Thymus (tissue), 11 donors: ENCODE measurements at regions not wholly inside any gene's neighbourhood (a gene's known extent, or its start where the extent isn't known, plus 50 kb on each side); places are given as distances from the start of the nearest gene placed in this dataset.

Source experiments
- DNase-seq, 9 donors: peaks; one replicate each; pipeline ENCODE4 v3.0.0-alpha.2; 2013; ENCODE audit warnings: low spot score in 9 of 9, low read depth in 6 of 9, missing footprints in 1 of 9
- H3K27ac ChIP-seq, 2 donors: one replicate each; pipeline ENCODE4 v1.5.1; 2013; ENCODE audit warnings: control low read depth in 1 of 2, low read depth in 1 of 2, low read length in 1 of 2, mild to moderate bottlenecking in 1 of 2, moderate library complexity in 1 of 2
- H3K27me3 ChIP-seq, 2 donors: one replicate each; pipeline ENCODE4 v1.5.1; 2013; ENCODE audit warnings: low read length in 1 of 2; ENCODE audit not compliant: control insufficient read depth in 2 of 2, insufficient read depth in 1 of 2
- H3K36me3 ChIP-seq, 2 donors: one replicate each; pipeline ENCODE4 v1.5.1; 2013; ENCODE audit warnings: low read length in 1 of 2, mild to moderate bottlenecking in 1 of 2, moderate library complexity in 1 of 2; ENCODE audit not compliant: control insufficient read depth in 2 of 2, insufficient read depth in 2 of 2
- H3K4me1 ChIP-seq, 2 donors: one replicate each; pipeline ENCODE4 v1.5.1; 2013; ENCODE audit warnings: low read length in 2 of 2; ENCODE audit not compliant: control insufficient read depth in 2 of 2, insufficient read depth in 2 of 2
- H3K4me3 ChIP-seq, 2 donors: one replicate each; pipeline ENCODE4 v1.5.1; 2013; ENCODE audit warnings: low read length in 2 of 2, control low read depth in 1 of 2, mild to moderate bottlenecking in 1 of 2
- H3K9me3 ChIP-seq, 2 donors: one replicate each; pipeline ENCODE4 v1.5.1; 2013; ENCODE audit warnings: low read length in 1 of 2, mild to moderate bottlenecking in 1 of 2; ENCODE audit not compliant: control insufficient read depth in 2 of 2, insufficient read depth in 1 of 2
- WGBS: extraction: QIAGEN DNeasy Blood & Tissue Kit; methylation state at CpG from one replicate; pipeline ENCODE4 v1.1.7; 2013; 5-methylcytosine and 5-hydroxymethylcytosine counted together
- donor health status: healthy.

GRCh38 chr6:134508862-134509498 lies 191.1 kb upstream of the SGK1 start:
- Histone ChIP-seq H3K4me3 (no peak overlapping the region), H3K27ac (no peak overlapping the region), H3K27me3 (no peaks in the 10 kb centered on the region), H3K4me1 (no peaks in the 10 kb centered on the region), H3K9me3 (no peaks in the 10 kb centered on the region), H3K36me3 (no peaks in the 10 kb centered on the region)
- 98% methylated on average over 7 of the region's 7 CpGs for WGBS
- no peak for DNase-seq

GRCh38 chr6:134506162-134506561 lies 188.2 kb upstream of the SGK1 start:
- Histone ChIP-seq H3K4me3 (no peak overlapping the region), H3K27ac (no peak overlapping the region), H3K9me3 (peaks cover 0 to 2% of the 10 kb centered on the region in 2 donors), H3K36me3 (no peaks in the 10 kb centered on the region), H3K4me1 (peaks cover 0 to 7% of the 10 kb centered on the region in 2 donors), H3K27me3 (no peaks in the 10 kb centered on the region)
- 97% methylated on average over 4 of the region's 4 CpGs for WGBS
- no peak for DNase-seq

GRCh38 chr6:134503585-134504281 lies 185.8 kb upstream of the SGK1 start:
- H3K4me1 ChIP-seq, result peaks cover 0 to 7% of the 10 kb centered on the region in 2 donors
- H3K27ac ChIP-seq, result no peak overlapping the region
- no peaks in the 10 kb centered on the region for H3K36me3 ChIP-seq
- 96% methylated on average over 7 of the region's 7 CpGs for WGBS
- no peaks in the 10 kb centered on the region for H3K27me3 ChIP-seq
- no peak for DNase-seq
- peaks cover 0 to 2% of the 10 kb centered on the region in 2 donors for H3K9me3 ChIP-seq
- no peak overlapping the region for H3K4me3 ChIP-seq

DNA sequence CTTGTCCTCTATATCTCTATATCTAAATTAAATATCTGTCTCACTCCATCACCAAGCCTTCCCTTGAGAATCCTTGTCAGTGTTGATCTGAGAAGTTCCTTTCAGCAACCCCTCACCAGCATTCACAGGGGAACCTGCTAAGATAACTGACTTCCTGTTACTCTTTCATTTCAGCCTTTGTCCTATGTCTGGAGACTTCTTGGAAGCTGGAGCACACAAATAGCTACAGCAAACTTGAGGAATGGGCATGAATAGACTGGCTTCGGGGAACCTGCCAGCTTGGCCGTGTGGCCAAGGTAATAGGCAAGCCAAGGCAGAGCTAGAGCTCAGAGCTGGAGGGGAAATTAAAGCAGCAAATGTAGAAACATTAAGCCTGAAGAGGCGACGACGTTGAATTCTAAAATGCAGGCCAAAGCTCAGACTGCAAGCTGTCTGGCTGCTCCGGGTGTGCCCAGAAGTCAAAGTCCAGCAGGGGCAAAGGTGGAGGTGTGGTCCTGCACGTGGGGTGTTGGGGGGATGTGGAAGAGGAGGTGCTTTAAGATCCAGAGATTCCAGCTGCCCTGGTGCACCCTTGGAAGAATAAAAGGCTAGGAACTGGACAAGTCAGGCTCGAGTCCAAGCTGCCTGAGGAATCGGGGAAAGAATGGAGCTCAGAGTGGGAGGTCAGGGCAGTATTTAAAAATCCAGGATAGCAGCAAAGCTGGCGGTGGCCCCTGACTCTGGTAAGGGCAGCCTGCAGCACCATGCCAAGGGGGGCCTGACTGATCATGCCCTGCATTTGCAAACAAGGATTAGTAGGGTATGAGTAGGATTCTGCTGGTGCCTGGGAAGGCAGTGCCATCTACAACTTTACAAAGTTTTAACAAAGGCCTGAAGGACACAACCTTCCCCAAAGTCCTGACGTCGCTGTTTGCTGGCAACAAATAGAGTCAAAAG lies 185.0 kb upstream of the SGK1 start:
- peaks cover 0 to 2% of the 10 kb centered on the region in 2 donors for H3K9me3 ChIP-seq
- peaks cover 0 to 7% of the 10 kb centered on the region in 2 donors for H3K4me1 ChIP-seq
- 94% methylated on average over 12 of the region's 12 CpGs for WGBS
- H3K27ac ChIP-seq, result peak overlapping the region in 1 of 2 donors; percentile 73
- H3K36me3 ChIP-seq, result no peaks in the 10 kb centered on the region
- no peak overlapping the region for H3K4me3 ChIP-seq
- H3K27me3 ChIP-seq, result no peaks in the 10 kb centered on the region
- peak in 1 of 9 donors; percentile 33 for DNase-seq

DNA sequence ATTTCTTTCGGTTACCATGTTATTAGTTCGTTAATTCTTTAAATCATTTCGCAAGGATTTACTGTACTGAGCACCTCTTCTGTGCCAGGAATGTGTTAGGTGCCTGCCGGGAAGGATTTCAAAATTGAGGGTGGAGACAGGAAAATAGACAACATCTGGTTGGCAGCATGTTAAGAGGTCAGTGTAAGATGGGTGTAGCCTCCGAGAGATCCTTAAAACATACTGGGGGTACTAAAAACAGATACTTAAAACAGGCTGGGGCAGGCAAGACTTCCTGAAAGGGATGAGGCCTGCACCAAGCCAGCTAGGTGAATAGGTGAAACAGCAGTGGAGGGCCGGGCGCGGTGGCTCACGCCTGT lies 178.0 kb upstream of the SGK1 start:
- no peak overlapping the region for H3K27ac ChIP-seq
- WGBS, result 80% methylated on average over 6 of the region's 9 CpGs

GRCh38 chr6:134495203-134495889 lies 177.4 kb upstream of the SGK1 start:
- no peaks in the 10 kb centered on the region for H3K4me1 ChIP-seq
- no peaks in the 10 kb centered on the region for H3K27me3 ChIP-seq
- DNase-seq, result no peak
- H3K27ac ChIP-seq, result no peak overlapping the region
- H3K4me3 ChIP-seq, result no peak overlapping the region
- no peaks in the 10 kb centered on the region for H3K9me3 ChIP-seq
- no peaks in the 10 kb centered on the region for H3K36me3 ChIP-seq
- 97% methylated on average over 1 of the region's 1 CpG for WGBS

More for the DNA sequence above, 178.0 kb upstream of the SGK1 start:
- no peaks in the 10 kb centered on the region for H3K9me3 ChIP-seq
- no peak overlapping the region for H3K4me3 ChIP-seq
- no peaks in the 10 kb centered on the region for H3K4me1 ChIP-seq
- H3K27me3 ChIP-seq, result no peaks in the 10 kb centered on the region
- no peak for DNase-seq
- H3K36me3 ChIP-seq, result no peaks in the 10 kb centered on the region

DNA sequence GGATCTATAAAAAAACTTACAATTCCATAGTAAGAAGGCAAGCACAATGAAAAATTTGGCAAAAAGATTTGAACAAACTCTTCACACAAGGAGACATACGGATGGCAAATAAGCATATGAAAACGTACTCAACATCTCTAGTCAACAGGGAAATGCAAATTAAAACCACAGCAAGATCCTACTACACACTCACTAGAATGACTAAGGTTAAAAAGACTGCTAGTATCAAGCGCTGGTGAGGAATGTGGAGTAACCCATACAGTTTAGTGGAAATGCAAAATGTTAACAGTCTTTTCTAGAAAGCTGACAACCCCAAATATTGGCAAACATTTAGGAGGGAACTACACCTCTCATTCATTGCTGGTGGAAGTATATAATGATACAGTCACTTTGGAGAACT lies 175.9 kb upstream of the SGK1 start:
- Histone ChIP-seq H3K9me3 (no peaks in the 10 kb centered on the region), H3K36me3 (no peaks in the 10 kb centered on the region), H3K4me3 (no peak overlapping the region), H3K4me1 (no peaks in the 10 kb centered on the region), H3K27ac (no peak overlapping the region), H3K27me3 (no peaks in the 10 kb centered on the region)
- WGBS, result 97% methylated on average over 3 of the region's 3 CpGs
- DNase-seq, result no peak

DNA sequence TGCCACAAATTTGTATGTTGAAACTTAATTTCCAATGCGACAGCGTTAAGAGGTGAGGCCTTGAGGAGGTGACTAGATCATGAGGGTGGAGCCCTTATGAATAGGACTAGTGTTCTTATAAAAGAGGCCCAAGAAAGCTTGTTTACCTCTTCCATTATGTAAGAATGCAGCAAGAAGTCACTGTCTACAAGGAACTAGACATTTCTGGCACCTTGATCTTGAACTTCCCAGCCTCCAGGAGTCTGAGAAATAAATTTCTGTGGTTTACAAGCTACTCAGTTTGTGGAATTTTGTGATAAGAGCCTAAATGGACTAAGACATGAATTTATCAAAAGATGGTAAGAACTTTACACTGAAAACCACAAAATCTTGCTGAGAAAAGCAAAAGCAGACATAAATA lies 173.6 kb upstream of the SGK1 start:
- no peaks in the 10 kb centered on the region for H3K4me1 ChIP-seq
- H3K9me3 ChIP-seq, result no peaks in the 10 kb centered on the region
- WGBS, result 98% methylated on average over 2 of the region's 2 CpGs
- H3K4me3 ChIP-seq, result no peak overlapping the region
- H3K27me3 ChIP-seq, result no peaks in the 10 kb centered on the region
- no peak overlapping the region for H3K27ac ChIP-seq
- DNase-seq, result no peak
- H3K36me3 ChIP-seq, result no peaks in the 10 kb centered on the region
